ENCODE measurements at regions not wholly inside any gene's neighbourhood (a gene's known extent, or its start where the extent isn't known, plus 50 kb on each side); places are given as distances from the start of the nearest gene placed in this dataset.

DNA sequence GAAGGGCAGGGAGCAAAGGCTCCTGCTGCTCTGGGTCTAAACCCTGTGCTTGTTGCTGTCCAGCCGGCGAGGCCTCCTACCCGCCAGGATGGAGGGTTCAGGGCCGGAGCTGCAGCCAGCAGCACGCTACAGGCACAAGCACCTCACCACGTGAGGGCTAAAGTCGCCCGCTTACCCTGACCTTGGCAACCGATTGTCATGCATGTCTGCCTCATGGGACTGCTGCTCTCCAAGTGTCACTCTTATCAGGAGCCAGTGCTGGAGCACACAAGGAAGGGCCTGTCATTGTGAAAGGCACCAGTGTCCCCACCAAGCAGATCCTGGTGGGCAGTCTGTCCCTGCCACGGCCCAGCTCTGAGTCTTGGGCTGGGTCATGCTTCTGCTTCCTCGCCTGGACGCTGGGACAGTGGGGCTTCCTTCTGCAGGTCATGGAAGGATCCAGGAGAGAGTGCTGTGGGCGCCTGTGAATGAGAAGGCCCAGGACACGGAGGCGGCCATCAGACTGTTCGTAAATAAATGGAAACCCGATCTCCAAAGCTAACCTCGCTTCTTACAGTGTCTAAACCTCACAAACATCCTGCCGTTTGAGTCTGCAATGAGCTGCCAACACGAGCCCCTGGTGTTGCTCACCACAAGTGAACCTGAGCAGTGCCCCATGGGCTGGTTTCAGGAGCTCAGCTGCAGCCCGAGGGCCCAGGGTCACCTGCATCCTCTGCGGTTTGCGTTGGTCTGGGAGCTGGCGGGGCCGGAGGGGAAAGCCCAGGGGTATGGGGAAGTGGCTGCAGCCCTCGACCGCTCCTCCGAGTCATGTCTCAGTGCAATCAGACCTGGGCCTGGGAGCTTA, 58.2 kb upstream of the RXRA start:
- WGBS, 2 donors, result 83 to 88% methylated on average over 25 to 26 of the region's 28 CpGs
- intact Hi-C loops (cut with DNase I; ENCODE audit: low total_unique reads), result no loop called here
- no peak for DNase-seq (ENCODE audit: low spot score in 2 of 2)

GRCh38 chr9:134268747-134269146, 57.5 kb upstream of the RXRA start:
- TF ChIP-seq, protein P1, sequence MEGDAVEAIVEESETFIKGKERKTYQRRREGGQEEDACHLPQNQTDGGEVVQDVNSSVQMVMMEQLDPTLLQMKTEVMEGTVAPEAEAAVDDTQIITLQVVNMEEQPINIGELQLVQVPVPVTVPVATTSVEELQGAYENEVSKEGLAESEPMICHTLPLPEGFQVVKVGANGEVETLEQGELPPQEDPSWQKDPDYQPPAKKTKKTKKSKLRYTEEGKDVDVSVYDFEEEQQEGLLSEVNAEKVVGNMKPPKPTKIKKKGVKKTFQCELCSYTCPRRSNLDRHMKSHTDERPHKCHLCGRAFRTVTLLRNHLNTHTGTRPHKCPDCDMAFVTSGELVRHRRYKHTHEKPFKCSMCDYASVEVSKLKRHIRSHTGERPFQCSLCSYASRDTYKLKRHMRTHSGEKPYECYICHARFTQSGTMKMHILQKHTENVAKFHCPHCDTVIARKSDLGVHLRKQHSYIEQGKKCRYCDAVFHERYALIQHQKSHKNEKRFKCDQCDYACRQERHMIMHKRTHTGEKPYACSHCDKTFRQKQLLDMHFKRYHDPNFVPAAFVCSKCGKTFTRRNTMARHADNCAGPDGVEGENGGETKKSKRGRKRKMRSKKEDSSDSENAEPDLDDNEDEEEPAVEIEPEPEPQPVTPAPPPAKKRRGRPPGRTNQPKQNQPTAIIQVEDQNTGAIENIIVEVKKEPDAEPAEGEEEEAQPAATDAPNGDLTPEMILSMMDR (IDR thresholded peaks at IDR 0.05), result no peak
- TF ChIP-seq POLR2A (IDR thresholded peaks at IDR 0.05), result no peak
- DNase-seq (ENCODE audit: low spot score in 2 of 2), result no peak
- intact Hi-C loops (cut with DNase I; ENCODE audit: low total_unique reads), result no loop called here
- 80 to 95% methylated on average over 6 of the region's 6 CpGs for WGBS, 2 donors
- H3K4me3 ChIP-seq (ENCODE audit: low read depth, poor library complexity, severe bottlenecking), result no peak overlapping the region

More for the DNA sequence above, 58.2 kb upstream of the RXRA start:
- TF ChIP-seq, protein P1 (IDR thresholded peaks at IDR 0.05), result no peak
- TF ChIP-seq POLR2A (IDR thresholded peaks at IDR 0.05), result no peak
- H3K4me3 ChIP-seq (ENCODE audit: low read depth, poor library complexity, severe bottlenecking), result no peak overlapping the region

DNA sequence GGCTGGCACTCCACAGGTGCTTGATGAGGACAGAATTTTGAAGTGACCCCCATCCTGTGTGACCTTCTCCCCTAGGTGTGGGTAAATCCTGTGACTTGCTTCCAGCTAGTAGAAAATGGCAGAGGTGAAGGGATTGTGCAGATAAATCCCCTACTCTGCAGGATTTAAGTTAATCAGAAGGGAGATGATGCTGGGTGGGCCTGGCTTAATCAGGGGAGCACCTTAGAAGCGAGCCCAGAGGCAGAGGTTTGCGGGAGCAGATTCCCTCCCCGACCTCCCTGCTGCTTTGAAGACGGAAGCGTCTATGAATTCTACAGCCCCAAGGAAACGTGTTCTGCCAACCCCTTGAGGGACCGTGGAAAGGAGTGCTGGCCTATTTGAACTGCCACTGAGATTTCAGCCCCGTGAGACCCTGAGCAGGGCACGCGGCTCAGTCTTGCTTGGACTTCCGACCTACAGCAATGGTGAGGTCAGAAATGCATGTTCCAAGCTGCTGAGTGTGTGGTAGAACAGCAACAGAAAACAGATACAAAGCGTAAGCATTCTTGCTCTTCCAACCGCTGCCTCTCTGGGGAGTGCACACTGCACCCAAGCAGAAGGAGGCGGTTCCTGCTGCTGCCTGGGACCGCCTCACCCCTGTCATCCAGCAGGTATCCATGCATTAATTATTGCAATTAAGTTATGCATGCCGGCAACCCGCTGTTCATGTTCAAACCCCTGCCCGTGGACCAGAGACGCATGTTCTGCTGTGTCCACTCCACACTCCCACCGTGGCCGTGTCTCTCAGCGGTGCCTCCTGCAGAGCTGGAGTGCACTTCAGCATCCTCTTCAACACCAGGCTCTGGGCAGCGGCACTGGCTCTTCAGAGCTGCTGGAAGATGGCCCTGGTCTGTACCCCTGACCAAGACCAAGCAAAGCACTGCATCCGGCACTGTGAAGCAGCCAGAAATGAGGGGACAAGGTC, 54.6 kb upstream of the RXRA start:
- WGBS, 2 donors, result 39 to 52% methylated on average over 24 of the region's 24 CpGs
- intact Hi-C loops (cut with DNase I; ENCODE audit: low total_unique reads), result no loop called here
- H3K4me3 ChIP-seq (ENCODE audit: low read depth, poor library complexity, severe bottlenecking), result no peak overlapping the region
- no peak for TF ChIP-seq POLR2A (IDR thresholded peaks at IDR 0.05)
- TF ChIP-seq, protein P1 (IDR thresholded peaks at IDR 0.05), result no peak
- no peak for DNase-seq (ENCODE audit: low spot score in 2 of 2)

DNA sequence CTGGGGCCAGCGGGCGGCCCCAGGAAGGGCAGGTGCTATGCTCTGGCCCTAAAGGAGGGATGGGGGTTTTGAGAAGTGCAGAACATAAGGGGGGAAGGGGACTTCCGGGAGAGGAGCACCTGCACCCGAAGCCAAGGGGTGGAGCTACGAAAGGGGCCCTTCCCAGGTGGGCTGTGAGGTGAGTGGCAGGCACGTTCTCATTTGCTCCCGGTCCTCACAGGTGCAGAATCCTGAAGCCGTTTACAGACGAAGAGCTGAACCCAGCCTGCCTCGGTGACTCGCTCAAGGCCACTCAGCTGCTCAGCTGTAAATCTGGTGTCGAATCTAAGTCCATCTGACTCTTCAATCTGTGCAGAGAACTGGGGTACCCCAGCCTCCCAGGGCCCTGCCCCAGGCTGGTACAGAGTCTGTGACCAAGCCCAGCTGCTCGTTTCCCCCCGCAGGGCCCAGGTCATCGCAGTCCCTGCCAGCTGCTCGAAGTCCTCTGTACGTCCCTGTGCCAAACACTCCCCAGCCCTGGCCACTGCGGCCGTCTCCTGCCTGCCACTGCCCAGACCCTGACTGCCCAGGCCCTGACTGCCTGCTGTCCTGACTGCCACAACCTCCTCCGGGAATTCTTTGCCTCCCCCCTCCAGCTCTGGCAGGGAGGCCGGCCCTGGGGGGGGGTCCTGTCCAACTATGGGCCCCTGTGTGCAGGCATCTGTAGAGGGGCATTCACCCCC, 53.8 kb upstream of the RXRA start:
- intact Hi-C loops (cut with DNase I; ENCODE audit: low total_unique reads), result no loop called here
- no peak overlapping the region for H3K4me3 ChIP-seq (ENCODE audit: low read depth, poor library complexity, severe bottlenecking)
- WGBS, 2 donors, result 71 to 80% methylated on average over 17 to 21 of the region's 21 CpGs
- DNase-seq (ENCODE audit: low spot score in 2 of 2), result no peak
- TF ChIP-seq POLR2A (IDR thresholded peaks at IDR 0.05), result no peak
- TF ChIP-seq, protein P1 (IDR thresholded peaks at IDR 0.05), result no peak

DNA sequence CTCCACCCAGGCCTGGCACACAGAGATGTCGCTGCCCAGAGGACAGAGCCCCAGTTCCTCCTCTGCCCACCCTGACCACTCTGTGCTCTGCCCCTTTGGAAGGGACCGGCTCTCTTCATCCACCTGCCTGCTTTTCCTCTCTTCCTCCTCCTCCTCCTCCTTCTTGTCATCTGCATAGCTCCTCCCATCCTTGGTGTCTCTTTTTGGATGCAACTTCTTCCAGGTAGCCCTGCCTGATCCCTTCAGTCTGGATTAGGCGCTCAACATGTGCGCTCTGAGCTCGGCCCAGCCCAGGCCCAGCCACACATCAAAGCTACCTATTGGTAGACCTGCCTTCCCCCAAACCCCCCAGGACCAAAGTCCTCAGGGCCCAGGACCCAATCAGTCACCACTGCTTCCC, 52.6 kb upstream of the RXRA start:
- no peak overlapping the region for H3K4me3 ChIP-seq (ENCODE audit: low read depth, poor library complexity, severe bottlenecking)
- TF ChIP-seq POLR2A (IDR thresholded peaks at IDR 0.05), result no peak
- TF ChIP-seq, protein P1 (IDR thresholded peaks at IDR 0.05), result no peak
- DNase-seq (ENCODE audit: low spot score in 2 of 2), result no peak
- 91 to 95% methylated on average over 5 of the region's 5 CpGs for WGBS, 2 donors
- intact Hi-C loops (cut with DNase I; ENCODE audit: low total_unique reads), result no loop called here
